ENCODE measurements at regions not wholly inside any gene's neighbourhood (a gene's known extent, or its start where the extent isn't known, plus 50 kb on each side); places are given as distances from the start of the nearest gene placed in this dataset.

- H3K4me1 Mint-ChIP-seq, result no peaks in the 10 kb centered on the region
- no peak overlapping the region for H4K91ac ChIP-seq (ENCODE audit: insufficient read length, low read depth, low read length)
- no peak overlapping the region for H2BK120ac ChIP-seq (ENCODE audit: low read depth, low read length, poor library complexity, severe bottlenecking)
- no peak overlapping the region for H3K27ac ChIP-seq (ENCODE audit: insufficient read length, low read depth, low read length)
- no peak overlapping the region for H2AK5ac ChIP-seq (ENCODE audit: insufficient read length, low read length)
- no peak overlapping the region for H2BK15ac ChIP-seq (ENCODE audit: low read depth, low read length)
- no peak overlapping the region for H3K23ac ChIP-seq (ENCODE audit: insufficient read length, low read depth, low read length)
- no peak overlapping the region for H3T11ph ChIP-seq (ENCODE audit: low read length)
- H3K4ac ChIP-seq (ENCODE audit: low read depth, low read length), result no peak overlapping the region
- DNase-seq, result no peak
- H3K79me1 ChIP-seq (ENCODE audit: insufficient read depth, low read depth, low read length, poor library complexity, severe bottlenecking), result no peaks in the 10 kb centered on the region
- H2BK20ac ChIP-seq (ENCODE audit: low read depth, low read length, poor library complexity, severe bottlenecking), result no peak overlapping the region
- H4K8ac ChIP-seq (replicated peaks; ENCODE audit: insufficient read length, low read depth, low read length), result no peak overlapping the region
- no peaks in the 10 kb centered on the region for H3K27me3 ChIP-seq (ENCODE audit: insufficient read depth, low read length)
- WGBS (ENCODE audit: extremely low coverage, insufficient read length, low lambda C conversion rate), result no CpG with 5 or more reads among the region's 1 CpG
- no peak overlapping the region for H3K9ac ChIP-seq (ENCODE audit: extremely low read depth, insufficient read length, low read length)
- no peaks in the 10 kb centered on the region for H3K4me1 ChIP-seq (ENCODE audit: insufficient read depth, low read length)
- H3K36me3 Mint-ChIP-seq (ENCODE audit: insufficient read depth in 1 of 3, low read depth in 3 of 3), result no peaks in the 10 kb centered on the region
- no peaks in the 10 kb centered on the region for H3K9me3 ChIP-seq (ENCODE audit: control insufficient read depth, low read depth, low read length)
- TF ChIP-seq CTCF (conservative IDR thresholded peaks at IDR 0.05), result no peak
- no peak overlapping the region for H3K56ac ChIP-seq (ENCODE audit: insufficient read length, low read depth, low read length)
- no peak overlapping the region for H2BK12ac ChIP-seq (ENCODE audit: insufficient read length, low read depth, low read length)
- no peak overlapping the region for H2AFZ ChIP-seq (ENCODE audit: low read length)
- no peaks in the 10 kb centered on the region for H3K79me2 ChIP-seq (ENCODE audit: insufficient read depth, low read length)
- H3K18ac ChIP-seq (ENCODE audit: insufficient read length, low read depth, low read length), result no peak overlapping the region
- no peaks in the 10 kb centered on the region for H4K20me1 ChIP-seq (ENCODE audit: control insufficient read depth, insufficient read depth, insufficient read length)
- H3K4me3 Mint-ChIP-seq, result no peak overlapping the region
- no peaks in the 10 kb centered on the region for H3K9me3 Mint-ChIP-seq
- no peak overlapping the region for H3K4me2 ChIP-seq (ENCODE audit: insufficient read depth, insufficient read length, low read length)
- no peaks in the 10 kb centered on the region for H3K27me3 Mint-ChIP-seq (ENCODE audit: low read depth)
- H4K5ac ChIP-seq (ENCODE audit: insufficient read length, low read depth, low read length), result no peak overlapping the region
- H3K14ac ChIP-seq (ENCODE audit: insufficient read depth, low read length), result no peak overlapping the region
- H3K23me2 ChIP-seq (ENCODE audit: insufficient read length, low read depth, low read length, poor library complexity, severe bottlenecking), result no peaks in the 10 kb centered on the region
- H3K27ac Mint-ChIP-seq, result peak overlapping the region in 1 of 3 experiments; percentile 17; a peak in 1 of 7 replicates
- H2BK5ac ChIP-seq (ENCODE audit: insufficient read length, low read length), result no peak overlapping the region
These were observed 431.9 kb upstream of the MANEA start for GRCh38 chr6:95145457-95145856.

Measured in H9 (cell line).